ENCODE measurements at regions not wholly inside any gene's neighbourhood (a gene's known extent, or its start where the extent isn't known, plus 50 kb on each side); places are given as distances from the start of the nearest gene placed in this dataset.

GRCh38 chr6:37110500-37111461, 59.2 kb upstream of the PIM1 start:
- TF ChIP-seq EZH2 (IDR thresholded peaks at IDR 0.05; ENCODE audit: insufficient read depth, low read length), result no peak
- no peak for TF ChIP-seq CTCF (IDR thresholded peaks at IDR 0.05; ENCODE audit: insufficient read depth, low read depth, low read length)
